WTC11 (cell line): ENCODE measurements at regions not wholly inside any gene's neighbourhood (a gene's known extent, or its start where the extent isn't known, plus 50 kb on each side); places are given as distances from the start of the nearest gene placed in this dataset.
"Not testable (repeated sequence)": the region's sequence is repeated elsewhere in the genome, so short reads cannot be mapped to it uniquely, and the experiment has no call there.

Source experiments
- ATAC-seq: fragments of 200-7000 bp; cut with Tn5 transposase; 2 replicates; pipeline ENCODE4 v1.10.0; 2021; ENCODE audit warnings: mild to moderate bottlenecking, moderate library complexity
- CTCF ChIA-PET: fragments of 300-600 bp; sonication (Branson Sonifier 250); formaldehyde crosslinking; loops from one replicate; lab custom pipeline; 2021; ENCODE audit warnings: antibody characterized with exemption; lab: Charles Lee
- POLR2A ChIA-PET: fragments of 350-600 bp; sonication (Branson Sonifier 250); formaldehyde crosslinking; loops from one replicate; lab custom pipeline; 2021; ENCODE audit warnings: antibody characterized with exemption; lab: Charles Lee
- DNase-seq: peaks from one replicate; pipeline ENCODE4 v3.0.0; 2021; ENCODE audit warnings: low spot score
- H3K27ac Mint-ChIP-seq: 2 replicates; pipeline ENCODE4 v1.8.0; 2021; ENCODE audit warnings: mixed read lengths
- H3K27me3 Mint-ChIP-seq: 2 replicates; pipeline ENCODE4 v1.8.0; 2021; ENCODE audit warnings: low read depth, mild to moderate bottlenecking, moderate library complexity, mixed read lengths
- H3K36me3 Mint-ChIP-seq: 2 replicates; pipeline ENCODE4 v1.8.0; 2021; ENCODE audit warnings: mixed read lengths
- H3K4me1 Mint-ChIP-seq: 2 replicates; pipeline ENCODE4 v1.8.0; 2022; ENCODE audit warnings: mixed read lengths
- H3K4me3 Mint-ChIP-seq: 2 replicates; pipeline ENCODE4 v1.8.0; 2021; ENCODE audit warnings: mild to moderate bottlenecking, moderate library complexity, mixed read lengths
- H3K9me3 Mint-ChIP-seq: 2 replicates; pipeline ENCODE4 v1.8.0; 2021; ENCODE audit warnings: mixed read lengths
- CREM ChIP-seq: sonication (generic); formaldehyde crosslinking; IDR thresholded peaks from 2 replicates; pipeline ENCODE4 v1.8.1; 2022; ENCODE audit warnings: mild to moderate bottlenecking, missing genetic modification reagents, moderate library complexity
- ELF4 ChIP-seq: sonication (generic); formaldehyde crosslinking; IDR thresholded peaks from 2 replicates; pipeline ENCODE4 v1.8.1; 2022; ENCODE audit warnings: low read depth, mild to moderate bottlenecking, moderate library complexity, missing genetic modification reagents
- ETV6 ChIP-seq: sonication (generic); formaldehyde crosslinking; IDR thresholded peaks from 2 replicates; pipeline ENCODE4 v1.8.1; 2022; ENCODE audit warnings: mild to moderate bottlenecking, missing genetic modification reagents
- FOXJ3 ChIP-seq: sonication (generic); formaldehyde crosslinking; IDR thresholded peaks from 2 replicates; pipeline ENCODE4 v1.9.0; 2021; ENCODE audit warnings: missing genetic modification reagents, mild to moderate bottlenecking, borderline replicate concordance
- HMGA2 ChIP-seq: fragments of 250-450 bp; sonication (Bioruptor Pico); IDR thresholded peaks from 2 replicates; pipeline ENCODE4 v1.4.0; 2021; ENCODE audit warnings: mild to moderate bottlenecking, moderate library complexity
- NFATC4 ChIP-seq: fragments of 250-450 bp; sonication (Bioruptor Pico); IDR thresholded peaks from 2 replicates; pipeline ENCODE4 v1.9.0; 2021; ENCODE audit warnings: mild to moderate bottlenecking
- NFYB ChIP-seq: sonication (generic); formaldehyde crosslinking; conservative IDR thresholded peaks from 2 replicates; pipeline ENCODE4 v1.8.0; 2022; ENCODE audit warnings: low read depth, missing genetic modification reagents
- NR2C2 ChIP-seq: sonication (generic); formaldehyde crosslinking; IDR thresholded peaks from 2 replicates; pipeline ENCODE4 v1.8.0; 2022; ENCODE audit warnings: mild to moderate bottlenecking, missing genetic modification reagents
- RORB ChIP-seq: fragments of 250-450 bp; sonication (Bioruptor Pico); IDR thresholded peaks from 2 replicates; pipeline ENCODE4 v1.9.0; 2021; ENCODE audit warnings: mild to moderate bottlenecking
- SMAD4 ChIP-seq: sonication (generic); formaldehyde crosslinking; IDR thresholded peaks from 2 replicates; pipeline ENCODE4 v1.8.0; 2022; ENCODE audit warnings: mild to moderate bottlenecking, missing genetic modification reagents
- SP1 ChIP-seq: sonication (generic); formaldehyde crosslinking; conservative IDR thresholded peaks from 2 replicates; pipeline ENCODE4 v1.8.1; 2022; ENCODE audit warnings: missing genetic modification reagents
- TCF7 ChIP-seq: sonication (generic); formaldehyde crosslinking; IDR thresholded peaks from 2 replicates; pipeline ENCODE4 v1.8.0; 2022; ENCODE audit warnings: mild to moderate bottlenecking, low read depth, missing genetic modification reagents, moderate library complexity
- TEAD4 ChIP-seq: sonication (generic); formaldehyde crosslinking; IDR thresholded peaks from 2 replicates; pipeline ENCODE4 v1.8.0; 2022; ENCODE audit warnings: mild to moderate bottlenecking, missing genetic modification reagents
- TP53 ChIP-seq: sonication (generic); formaldehyde crosslinking; IDR thresholded peaks from 2 replicates; pipeline ENCODE4 v1.8.1; 2023; ENCODE audit warnings: mild to moderate bottlenecking, missing genetic modification reagents
- ZNF138 ChIP-seq: sonication (generic); formaldehyde crosslinking; conservative IDR thresholded peaks from 2 replicates; pipeline ENCODE4 v1.8.1; 2022; ENCODE audit warnings: mild to moderate bottlenecking, moderate library complexity, missing genetic modification reagents
- ZNF263 ChIP-seq: sonication (generic); formaldehyde crosslinking; IDR thresholded peaks from 2 replicates; pipeline ENCODE4 v1.8.1; 2022; ENCODE audit warnings: low read depth, mild to moderate bottlenecking, moderate library complexity, missing genetic modification reagents
- TF ChIP-seq, protein P1 (sequence below): sonication (generic); formaldehyde crosslinking; conservative IDR thresholded peaks from 2 replicates; pipeline ENCODE4 v1.8.1; 2022; ENCODE audit warnings: mild to moderate bottlenecking, missing genetic modification reagents
- TF ChIP-seq, protein P2 (sequence below): sonication (generic); formaldehyde crosslinking; IDR thresholded peaks from 2 replicates; pipeline ENCODE4 v1.8.0; 2022; ENCODE audit warnings: mild to moderate bottlenecking, missing genetic modification reagents
- TF ChIP-seq, protein P3 (sequence below): fragments of 200-600 bp; IDR thresholded peaks from 2 replicates; pipeline ENCODE4 v1.8.0; 2022; ENCODE audit warnings: antibody characterized with exemption
- TF ChIP-seq, protein P4 (sequence below): fragments of 250-450 bp; sonication (Bioruptor Pico); IDR thresholded peaks from 2 replicates; pipeline ENCODE4 v1.9.0; 2021; ENCODE audit warnings: mild to moderate bottlenecking, borderline replicate concordance
- TF ChIP-seq, protein P5 (sequence below): fragments of 250-450 bp; sonication (Bioruptor Pico); IDR thresholded peaks from 2 replicates; pipeline ENCODE4 v1.9.0; 2021; ENCODE audit warnings: mild to moderate bottlenecking

DNA sequence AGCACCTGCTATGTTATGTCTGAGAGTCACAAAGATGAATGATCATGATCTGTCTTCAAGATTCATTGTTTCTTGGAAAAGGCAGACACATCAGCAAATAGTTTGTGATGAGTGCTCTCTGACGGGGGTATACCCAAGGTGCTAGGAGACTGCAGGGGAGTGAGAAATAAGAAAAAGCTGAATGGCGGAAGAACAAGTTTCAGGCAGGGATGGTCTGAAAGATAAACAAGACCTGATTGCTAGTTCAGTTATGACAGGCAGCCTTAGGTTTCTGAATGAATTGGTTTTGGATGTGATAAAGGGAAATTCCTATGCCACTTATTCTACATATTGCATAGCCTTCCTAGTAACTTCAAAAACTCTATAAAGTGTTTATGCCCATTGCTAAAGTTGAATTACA, 327.0 kb upstream of the DKK2 start:
- CTCF ChIA-PET: no interaction called here
- TF ChIP-seq, protein P1, sequence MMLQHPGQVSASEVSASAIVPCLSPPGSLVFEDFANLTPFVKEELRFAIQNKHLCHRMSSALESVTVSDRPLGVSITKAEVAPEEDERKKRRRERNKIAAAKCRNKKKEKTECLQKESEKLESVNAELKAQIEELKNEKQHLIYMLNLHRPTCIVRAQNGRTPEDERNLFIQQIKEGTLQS: no peak
- TF ChIP-seq SMAD4: no peak
- no peak for TF ChIP-seq ELF4
- TF ChIP-seq RORB (CRISPR knock-in tag): no peak
- no peak for TF ChIP-seq TP53 (CRISPR knock-in tag)
- no peak for TF ChIP-seq ETV6 (CRISPR knock-in tag)
- TF ChIP-seq TEAD4 (CRISPR knock-in tag): no peak
- no peak for TF ChIP-seq SP1
- no peak for TF ChIP-seq ZNF138 (CRISPR knock-in tag)
- TF ChIP-seq NFYB (CRISPR knock-in tag): no peak
- no peak for TF ChIP-seq NFATC4 (CRISPR knock-in tag)
- no peak for TF ChIP-seq NR2C2 (CRISPR knock-in tag)
- TF ChIP-seq ZNF263 (CRISPR knock-in tag): no peak
- TF ChIP-seq HMGA2 (CRISPR knock-in tag): no peak
- no peaks in the 10 kb centered on the region for H3K27me3 Mint-ChIP-seq
- POLR2A ChIA-PET: no interaction called here
- peaks cover 24% of the 10 kb centered on the region for H3K4me1 Mint-ChIP-seq
- peaks cover 6% of the 10 kb centered on the region; the same call in 1 of the 2 replicates for H3K9me3 Mint-ChIP-seq
- no peak overlapping the region for H3K4me3 Mint-ChIP-seq
- no peak for DNase-seq
- H3K36me3 Mint-ChIP-seq: no peaks in the 10 kb centered on the region
- H3K27ac Mint-ChIP-seq: no peak overlapping the region
- ATAC-seq: no peak

DNA sequence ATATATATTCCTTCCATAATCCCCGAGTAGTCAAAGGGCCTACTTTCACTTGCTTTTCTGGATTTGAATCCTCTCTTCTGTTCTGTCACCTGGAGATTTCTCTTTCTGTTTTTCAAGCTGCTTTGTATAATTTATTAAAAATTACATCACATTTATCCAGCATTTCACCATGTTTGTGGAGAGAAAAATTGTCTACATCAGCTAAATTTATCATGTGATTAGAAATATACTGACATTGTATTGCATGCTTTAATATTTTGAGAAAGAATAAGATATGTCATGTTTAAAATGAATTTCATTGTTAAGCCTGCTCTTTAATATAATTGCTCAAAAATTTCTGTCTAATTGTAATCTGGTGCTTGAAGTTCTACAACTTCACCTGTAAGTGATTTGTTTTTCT, 323.1 kb upstream of the DKK2 start:
- ChIA-PET CTCF (no interaction called here), POLR2A (no interaction called here)
- Mint-ChIP-seq H3K9me3 (no peaks in the 10 kb centered on the region; the same call in 1 of the 2 replicates), H3K27ac (no peak overlapping the region), H3K27me3 (no peaks in the 10 kb centered on the region), H3K36me3 (peaks cover under 1% of the 10 kb centered on the region), H3K4me1 (no peaks in the 10 kb centered on the region), H3K4me3 (no peak overlapping the region)
- no peak for TF ChIP-seq ZNF138 (CRISPR knock-in tag)
- TF ChIP-seq TCF7 (CRISPR knock-in tag): no peak
- no peak for TF ChIP-seq FOXJ3 (CRISPR knock-in tag)
- TF ChIP-seq, protein P2, sequence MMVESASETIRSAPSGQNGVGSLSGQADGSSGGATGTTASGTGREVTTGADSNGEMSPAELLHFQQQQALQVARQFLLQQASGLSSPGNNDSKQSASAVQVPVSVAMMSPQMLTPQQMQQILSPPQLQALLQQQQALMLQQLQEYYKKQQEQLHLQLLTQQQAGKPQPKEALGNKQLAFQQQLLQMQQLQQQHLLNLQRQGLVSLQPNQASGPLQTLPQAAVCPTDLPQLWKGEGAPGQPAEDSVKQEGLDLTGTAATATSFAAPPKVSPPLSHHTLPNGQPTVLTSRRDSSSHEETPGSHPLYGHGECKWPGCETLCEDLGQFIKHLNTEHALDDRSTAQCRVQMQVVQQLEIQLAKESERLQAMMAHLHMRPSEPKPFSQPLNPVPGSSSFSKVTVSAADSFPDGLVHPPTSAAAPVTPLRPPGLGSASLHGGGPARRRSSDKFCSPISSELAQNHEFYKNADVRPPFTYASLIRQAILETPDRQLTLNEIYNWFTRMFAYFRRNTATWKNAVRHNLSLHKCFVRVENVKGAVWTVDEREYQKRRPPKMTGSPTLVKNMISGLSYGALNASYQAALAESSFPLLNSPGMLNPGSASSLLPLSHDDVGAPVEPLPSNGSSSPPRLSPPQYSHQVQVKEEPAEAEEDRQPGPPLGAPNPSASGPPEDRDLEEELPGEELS (CRISPR knock-in tag): no peak
- no peak for TF ChIP-seq CREM (CRISPR knock-in tag)
- no peak for ATAC-seq
- no peak for DNase-seq

DNA sequence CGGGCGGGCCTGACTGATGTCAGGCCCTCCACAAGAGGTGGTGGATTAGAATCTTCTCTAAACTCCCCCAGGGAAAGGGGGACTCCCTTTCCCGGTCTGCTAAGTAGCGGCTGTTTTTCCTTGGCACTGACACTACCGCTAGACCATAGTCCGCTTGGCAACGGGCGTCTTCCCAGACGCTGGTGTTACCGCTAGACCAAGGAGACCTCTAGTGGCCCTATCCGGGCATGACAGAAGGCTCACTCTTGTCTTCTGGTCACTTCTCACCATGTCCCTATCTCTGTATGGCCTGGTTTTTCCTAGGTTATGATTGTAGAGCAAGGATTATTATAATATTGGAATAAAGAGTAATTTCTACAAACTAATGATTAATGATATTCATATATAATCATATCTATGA, 318.2 kb upstream of the DKK2 start:
- CTCF ChIA-PET, POLR2A ChIA-PET, H3K27ac Mint-ChIP-seq, H3K4me3 Mint-ChIP-seq, H3K27me3 Mint-ChIP-seq: not testable (repeated sequence)
- DNase-seq (peak; percentile 79), ATAC-seq (peak; percentile 53)
- H3K36me3 Mint-ChIP-seq: peaks cover 18% of the 10 kb centered on the region
- peaks cover 25% of the 10 kb centered on the region for H3K9me3 Mint-ChIP-seq
- peaks cover 13% of the 10 kb centered on the region for H3K4me1 Mint-ChIP-seq
- TF ChIP-seq, protein P3, sequence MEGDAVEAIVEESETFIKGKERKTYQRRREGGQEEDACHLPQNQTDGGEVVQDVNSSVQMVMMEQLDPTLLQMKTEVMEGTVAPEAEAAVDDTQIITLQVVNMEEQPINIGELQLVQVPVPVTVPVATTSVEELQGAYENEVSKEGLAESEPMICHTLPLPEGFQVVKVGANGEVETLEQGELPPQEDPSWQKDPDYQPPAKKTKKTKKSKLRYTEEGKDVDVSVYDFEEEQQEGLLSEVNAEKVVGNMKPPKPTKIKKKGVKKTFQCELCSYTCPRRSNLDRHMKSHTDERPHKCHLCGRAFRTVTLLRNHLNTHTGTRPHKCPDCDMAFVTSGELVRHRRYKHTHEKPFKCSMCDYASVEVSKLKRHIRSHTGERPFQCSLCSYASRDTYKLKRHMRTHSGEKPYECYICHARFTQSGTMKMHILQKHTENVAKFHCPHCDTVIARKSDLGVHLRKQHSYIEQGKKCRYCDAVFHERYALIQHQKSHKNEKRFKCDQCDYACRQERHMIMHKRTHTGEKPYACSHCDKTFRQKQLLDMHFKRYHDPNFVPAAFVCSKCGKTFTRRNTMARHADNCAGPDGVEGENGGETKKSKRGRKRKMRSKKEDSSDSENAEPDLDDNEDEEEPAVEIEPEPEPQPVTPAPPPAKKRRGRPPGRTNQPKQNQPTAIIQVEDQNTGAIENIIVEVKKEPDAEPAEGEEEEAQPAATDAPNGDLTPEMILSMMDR: peak; percentile 60
- TF ChIP-seq, all 79 proteins: peak for 1; not testable (repeated sequence) for 78

DNA sequence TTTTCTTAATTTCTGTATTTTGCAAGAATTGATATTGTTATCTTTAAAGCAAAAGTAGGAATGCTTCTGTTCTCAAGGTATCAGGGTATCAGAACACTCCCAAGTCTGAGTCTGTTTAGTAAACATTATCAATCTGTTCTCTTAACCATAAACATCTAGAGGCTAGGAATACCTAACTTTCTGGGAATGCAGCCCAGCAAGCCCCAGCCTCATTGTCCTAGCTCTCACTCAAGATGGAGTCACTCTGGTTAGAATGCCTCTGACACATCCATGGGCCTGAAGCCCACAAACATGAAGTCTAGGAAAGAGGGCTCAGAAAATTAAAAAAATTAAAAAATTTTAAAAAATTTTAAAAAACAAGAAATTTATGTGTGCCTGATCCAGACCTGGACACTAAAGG, 315.1 kb upstream of the DKK2 start:
- Mint-ChIP-seq H3K4me1 (peaks cover 28% of the 10 kb centered on the region), H3K4me3 (no peak overlapping the region), H3K9me3 (peaks cover 25% of the 10 kb centered on the region), H3K27me3 (no peaks in the 10 kb centered on the region; the same call in 1 of the 2 replicates), H3K36me3 (peaks cover 18% of the 10 kb centered on the region), H3K27ac (no peak overlapping the region)
- ATAC-seq: no peak
- ChIA-PET POLR2A (no interaction called here), CTCF (no interaction called here)
- DNase-seq: no peak
- TF ChIP-seq, protein P4, sequence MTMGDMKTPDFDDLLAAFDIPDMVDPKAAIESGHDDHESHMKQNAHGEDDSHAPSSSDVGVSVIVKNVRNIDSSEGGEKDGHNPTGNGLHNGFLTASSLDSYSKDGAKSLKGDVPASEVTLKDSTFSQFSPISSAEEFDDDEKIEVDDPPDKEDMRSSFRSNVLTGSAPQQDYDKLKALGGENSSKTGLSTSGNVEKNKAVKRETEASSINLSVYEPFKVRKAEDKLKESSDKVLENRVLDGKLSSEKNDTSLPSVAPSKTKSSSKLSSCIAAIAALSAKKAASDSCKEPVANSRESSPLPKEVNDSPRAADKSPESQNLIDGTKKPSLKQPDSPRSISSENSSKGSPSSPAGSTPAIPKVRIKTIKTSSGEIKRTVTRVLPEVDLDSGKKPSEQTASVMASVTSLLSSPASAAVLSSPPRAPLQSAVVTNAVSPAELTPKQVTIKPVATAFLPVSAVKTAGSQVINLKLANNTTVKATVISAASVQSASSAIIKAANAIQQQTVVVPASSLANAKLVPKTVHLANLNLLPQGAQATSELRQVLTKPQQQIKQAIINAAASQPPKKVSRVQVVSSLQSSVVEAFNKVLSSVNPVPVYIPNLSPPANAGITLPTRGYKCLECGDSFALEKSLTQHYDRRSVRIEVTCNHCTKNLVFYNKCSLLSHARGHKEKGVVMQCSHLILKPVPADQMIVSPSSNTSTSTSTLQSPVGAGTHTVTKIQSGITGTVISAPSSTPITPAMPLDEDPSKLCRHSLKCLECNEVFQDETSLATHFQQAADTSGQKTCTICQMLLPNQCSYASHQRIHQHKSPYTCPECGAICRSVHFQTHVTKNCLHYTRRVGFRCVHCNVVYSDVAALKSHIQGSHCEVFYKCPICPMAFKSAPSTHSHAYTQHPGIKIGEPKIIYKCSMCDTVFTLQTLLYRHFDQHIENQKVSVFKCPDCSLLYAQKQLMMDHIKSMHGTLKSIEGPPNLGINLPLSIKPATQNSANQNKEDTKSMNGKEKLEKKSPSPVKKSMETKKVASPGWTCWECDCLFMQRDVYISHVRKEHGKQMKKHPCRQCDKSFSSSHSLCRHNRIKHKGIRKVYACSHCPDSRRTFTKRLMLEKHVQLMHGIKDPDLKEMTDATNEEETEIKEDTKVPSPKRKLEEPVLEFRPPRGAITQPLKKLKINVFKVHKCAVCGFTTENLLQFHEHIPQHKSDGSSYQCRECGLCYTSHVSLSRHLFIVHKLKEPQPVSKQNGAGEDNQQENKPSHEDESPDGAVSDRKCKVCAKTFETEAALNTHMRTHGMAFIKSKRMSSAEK (CRISPR knock-in tag): no peak
- TF ChIP-seq, protein P5, sequence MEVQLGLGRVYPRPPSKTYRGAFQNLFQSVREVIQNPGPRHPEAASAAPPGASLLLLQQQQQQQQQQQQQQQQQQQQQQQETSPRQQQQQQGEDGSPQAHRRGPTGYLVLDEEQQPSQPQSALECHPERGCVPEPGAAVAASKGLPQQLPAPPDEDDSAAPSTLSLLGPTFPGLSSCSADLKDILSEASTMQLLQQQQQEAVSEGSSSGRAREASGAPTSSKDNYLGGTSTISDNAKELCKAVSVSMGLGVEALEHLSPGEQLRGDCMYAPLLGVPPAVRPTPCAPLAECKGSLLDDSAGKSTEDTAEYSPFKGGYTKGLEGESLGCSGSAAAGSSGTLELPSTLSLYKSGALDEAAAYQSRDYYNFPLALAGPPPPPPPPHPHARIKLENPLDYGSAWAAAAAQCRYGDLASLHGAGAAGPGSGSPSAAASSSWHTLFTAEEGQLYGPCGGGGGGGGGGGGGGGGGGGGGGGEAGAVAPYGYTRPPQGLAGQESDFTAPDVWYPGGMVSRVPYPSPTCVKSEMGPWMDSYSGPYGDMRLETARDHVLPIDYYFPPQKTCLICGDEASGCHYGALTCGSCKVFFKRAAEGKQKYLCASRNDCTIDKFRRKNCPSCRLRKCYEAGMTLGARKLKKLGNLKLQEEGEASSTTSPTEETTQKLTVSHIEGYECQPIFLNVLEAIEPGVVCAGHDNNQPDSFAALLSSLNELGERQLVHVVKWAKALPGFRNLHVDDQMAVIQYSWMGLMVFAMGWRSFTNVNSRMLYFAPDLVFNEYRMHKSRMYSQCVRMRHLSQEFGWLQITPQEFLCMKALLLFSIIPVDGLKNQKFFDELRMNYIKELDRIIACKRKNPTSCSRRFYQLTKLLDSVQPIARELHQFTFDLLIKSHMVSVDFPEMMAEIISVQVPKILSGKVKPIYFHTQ: no peak
